ENCODE measurements at regions not wholly inside any gene's neighbourhood (a gene's known extent, or its start where the extent isn't known, plus 50 kb on each side); places are given as distances from the start of the nearest gene placed in this dataset.

DNA sequence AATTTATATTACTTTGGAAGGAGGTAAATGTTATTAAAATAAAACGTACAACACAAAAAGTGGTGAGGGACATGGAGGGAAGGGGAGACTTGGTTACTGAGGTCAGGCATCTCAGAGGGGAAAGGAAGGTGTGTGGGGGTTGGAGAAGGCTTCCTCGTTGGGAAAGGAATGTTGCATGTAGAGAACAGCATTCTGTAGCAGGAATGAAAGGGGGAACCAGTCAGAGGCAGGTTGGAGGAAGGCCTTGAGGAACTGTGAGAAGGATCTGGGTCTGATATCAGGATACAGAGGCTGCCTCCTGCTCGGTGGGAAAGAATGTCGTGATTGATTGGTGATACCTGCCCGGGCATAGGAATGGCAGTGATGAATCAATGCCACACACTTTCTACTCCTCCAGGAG, 103.3 kb upstream of the ZFHX3 start:
- TF ChIP-seq POLR2A (IDR thresholded peaks at IDR 0.05; ENCODE audit: low read length) = no peak
- TF ChIP-seq GATA1 (IDR thresholded peaks at IDR 0.05; ENCODE audit: low read depth, low read length) = no peak
